ENCODE measurements at regions not wholly inside any gene's neighbourhood (a gene's known extent, or its start where the extent isn't known, plus 50 kb on each side); places are given as distances from the start of the nearest gene placed in this dataset.

GRCh38 chr13:44780591-44781280, 204.6 kb upstream of the TSC22D1 start:
- Histone ChIP-seq H3K4me1 (ENCODE audit: control insufficient read depth in 1 of 2, insufficient read depth in 2 of 2, low read length in 2 of 2) (no peaks in the 10 kb centered on the region), H3K27ac (ENCODE audit: low read depth, low read length) (no peak overlapping the region), H3K36me3 (ENCODE audit: control insufficient read depth in 1 of 2, insufficient read depth in 2 of 2, low read length in 2 of 2) (no peaks in the 10 kb centered on the region), H3K27me3 (ENCODE audit: insufficient read depth, low read length) (no peaks in the 10 kb centered on the region), H3K4me3 (replicated peaks in 1 of 2; ENCODE audit: low read depth in 1 of 2, low read length in 2 of 2) (no peak overlapping the region), H3K79me2 (ENCODE audit: insufficient read depth, low read length) (no peaks in the 10 kb centered on the region), H3K4me2 (ENCODE audit: low read length) (no peak overlapping the region), H4K20me1 (ENCODE audit: insufficient read depth) (no peaks in the 10 kb centered on the region), H3K9ac (ENCODE audit: low read length) (no peak overlapping the region), H3K9me2 (ENCODE audit: insufficient read depth) (no peaks in the 10 kb centered on the region), H3K9me3 (ENCODE audit: control insufficient read depth in 1 of 2, insufficient read depth in 1 of 2, low read depth in 1 of 2, low read length in 2 of 2) (no peaks in the 10 kb centered on the region), H2AFZ (ENCODE audit: low read depth, low read length, poor library complexity, severe bottlenecking) (no peak overlapping the region)
- intact Hi-C loops (cut with micrococcal nuclease), result no loop called here
- DNase-seq (ENCODE audit: low read depth, low spot score) (no peak), ATAC-seq (no peak)
- POLR2A ChIA-PET, result no interaction called here
- RAD21 ChIA-PET (ENCODE audit: low non-redundant PET in 1 of 2, low total read pairs in 2 of 2, uncharacterized antibody in 2 of 2, unreplicated experiment in 2 of 2), result no interaction called here
- no peak for TF ChIP-seq ELF1 (IDR thresholded peaks at IDR 0.05; ENCODE audit: borderline replicate concordance, low read depth)
- TF ChIP-seq RAD21 (IDR thresholded peaks at IDR 0.05; ENCODE audit: low read depth), result no peak
- no peak for TF ChIP-seq EZH2 (IDR thresholded peaks at IDR 0.05)
- no peak for TF ChIP-seq YY1 (IDR thresholded peaks at IDR 0.05; ENCODE audit: extremely low read depth, insufficient replicate concordance, low read depth, low read length)
- no peak for TF ChIP-seq SRF (IDR thresholded peaks at IDR 0.05; ENCODE audit: low read depth)
- no peak for TF ChIP-seq EZH2phosphoT487 (IDR thresholded peaks at IDR 0.05; ENCODE audit: borderline replicate concordance)
- no peak for TF ChIP-seq CBX3 (IDR thresholded peaks at IDR 0.05; ENCODE audit: low read depth)
- TF ChIP-seq POLR2AphosphoS5 (IDR thresholded peaks at IDR 0.05; ENCODE audit: low read depth, low read length), result no peak
- TF ChIP-seq POLR2A (IDR thresholded peaks at IDR 0.05; ENCODE audit: borderline replicate concordance, extremely low read depth, insufficient read depth, insufficient read length), result no peak
- TF ChIP-seq JUND (IDR thresholded peaks at IDR 0.05), result no peak
- no peak for TF ChIP-seq ZFX (IDR thresholded peaks at IDR 0.05)
- no peak for TF ChIP-seq MAX (IDR thresholded peaks at IDR 0.05)
- TF ChIP-seq EGR1 (IDR thresholded peaks at IDR 0.05; ENCODE audit: low read depth), result no peak
- no peak for TF ChIP-seq CEBPB (IDR thresholded peaks at IDR 0.05; ENCODE audit: low read depth)
- TF ChIP-seq ZBTB33 (IDR thresholded peaks at IDR 0.05; ENCODE audit: extremely low read depth, insufficient replicate concordance, low read length), result no peak
- no peak for TF ChIP-seq TCF7L2 (IDR thresholded peaks at IDR 0.05; ENCODE audit: borderline replicate concordance, extremely low read depth, insufficient read depth, insufficient read length)
- no peak for TF ChIP-seq FOSL1 (IDR thresholded peaks at IDR 0.05; ENCODE audit: low read depth)
- no peak for TF ChIP-seq REST (IDR thresholded peaks at IDR 0.05; ENCODE audit: low read depth)
- no peak for TF ChIP-seq ZNF274 (IDR thresholded peaks at IDR 0.05; ENCODE audit: low read depth, low read length)
- TF ChIP-seq ATF3 (IDR thresholded peaks at IDR 0.05), result no peak
- BruUV-seq (replicated peaks), result no TSS peak
- CTCF ChIA-PET, result no interaction called here

All from HCT116 (cell line).